Testis (tissue), 2 donors: ENCODE measurements at regions not wholly inside any gene's neighbourhood (a gene's known extent, or its start where the extent isn't known, plus 50 kb on each side); places are given as distances from the start of the nearest gene placed in this dataset.

ENCODE experiments used
- POLR2A ChIP-seq: fragments of 450-650 bp; IDR thresholded peaks from one replicate; pipeline ENCODE4 v1.6.1; 2017; ENCODE audit warnings: antibody characterized with exemption, mild to moderate bottlenecking, moderate library complexity
- TF ChIP-seq, protein P1 (sequence below), 3 experiments: fragments of 450-650 bp in 2 of 3; fragments of 200-600 bp in 1 of 3; sonication (generic) in 1 of 3; IDR thresholded peaks; one replicate each; pipeline ENCODE4 v1.5.1; 2016 to 2019; ENCODE audit warnings: antibody characterized with exemption in 3 of 3, mild to moderate bottlenecking in 2 of 3, moderate library complexity in 1 of 3

DNA sequence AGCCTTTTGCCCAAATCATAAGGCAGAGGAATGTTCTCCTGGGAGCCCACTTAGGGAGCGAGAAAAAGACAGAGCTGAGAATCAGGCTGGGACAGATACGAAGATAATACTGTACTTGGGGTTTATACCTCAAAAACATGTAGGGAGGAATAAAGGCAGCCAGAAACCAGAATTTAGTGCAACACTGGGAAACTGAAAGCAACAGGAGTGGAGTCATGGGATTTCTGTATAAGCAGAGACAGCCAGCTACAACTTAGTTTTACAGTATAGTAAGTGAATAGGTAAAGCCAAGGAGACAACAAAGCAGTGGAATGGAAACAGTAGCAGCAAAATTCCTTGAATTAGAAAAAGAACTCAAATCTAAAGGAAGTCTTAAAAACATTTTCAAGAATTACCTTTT is 413.2 kb downstream of the FAT4 start:
- TF ChIP-seq, protein P1, sequence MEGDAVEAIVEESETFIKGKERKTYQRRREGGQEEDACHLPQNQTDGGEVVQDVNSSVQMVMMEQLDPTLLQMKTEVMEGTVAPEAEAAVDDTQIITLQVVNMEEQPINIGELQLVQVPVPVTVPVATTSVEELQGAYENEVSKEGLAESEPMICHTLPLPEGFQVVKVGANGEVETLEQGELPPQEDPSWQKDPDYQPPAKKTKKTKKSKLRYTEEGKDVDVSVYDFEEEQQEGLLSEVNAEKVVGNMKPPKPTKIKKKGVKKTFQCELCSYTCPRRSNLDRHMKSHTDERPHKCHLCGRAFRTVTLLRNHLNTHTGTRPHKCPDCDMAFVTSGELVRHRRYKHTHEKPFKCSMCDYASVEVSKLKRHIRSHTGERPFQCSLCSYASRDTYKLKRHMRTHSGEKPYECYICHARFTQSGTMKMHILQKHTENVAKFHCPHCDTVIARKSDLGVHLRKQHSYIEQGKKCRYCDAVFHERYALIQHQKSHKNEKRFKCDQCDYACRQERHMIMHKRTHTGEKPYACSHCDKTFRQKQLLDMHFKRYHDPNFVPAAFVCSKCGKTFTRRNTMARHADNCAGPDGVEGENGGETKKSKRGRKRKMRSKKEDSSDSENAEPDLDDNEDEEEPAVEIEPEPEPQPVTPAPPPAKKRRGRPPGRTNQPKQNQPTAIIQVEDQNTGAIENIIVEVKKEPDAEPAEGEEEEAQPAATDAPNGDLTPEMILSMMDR (IDR thresholded peaks at IDR 0.05) = no peak
- no peak for TF ChIP-seq POLR2A
